GM18519 (cell line): ENCODE measurements at regions not wholly inside any gene's neighbourhood (a gene's known extent, or its start where the extent isn't known, plus 50 kb on each side); places are given as distances from the start of the nearest gene placed in this dataset.
"Not testable (repeated sequence)": the region's sequence is repeated elsewhere in the genome, so short reads cannot be mapped to it uniquely, and the experiment has no call there.

Experiments
- ATAC-seq: cut with Tn5 transposase; IDR thresholded peaks from one replicate; pipeline ENCODE4 v1.9.1; 2021; ENCODE audit warnings: mild to moderate bottlenecking, moderate library complexity; ENCODE audit not compliant: unreplicated experiment, low FRiP score

- no peak for ATAC-seq
Measured at GRCh38 chr9:29965834-29966233, 2392.6 kb upstream of the C9orf72 start.

GRCh38 chr9:29966247-29966646 is 2393.0 kb upstream of the C9orf72 start:
- no peak for ATAC-seq

DNA sequence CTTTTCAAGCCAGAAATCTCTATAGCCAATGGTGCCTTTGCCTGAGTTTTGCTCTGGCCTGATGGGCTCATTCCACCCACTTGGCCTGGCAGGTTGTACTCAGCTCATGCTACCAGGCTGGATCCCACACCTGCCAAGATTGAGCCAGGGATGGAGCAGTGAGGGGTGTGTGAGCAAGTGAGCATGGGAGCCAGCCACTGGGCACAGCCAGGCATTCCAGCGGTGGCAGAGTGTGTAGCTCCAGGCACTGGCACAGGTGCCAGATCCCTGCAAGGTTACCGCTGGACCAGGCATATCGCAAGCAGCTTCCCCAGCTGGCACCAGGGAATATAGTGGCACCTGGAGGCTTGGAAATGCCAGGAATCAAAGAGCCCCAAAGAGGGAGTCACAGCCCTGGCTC is 2395.6 kb upstream of the C9orf72 start:
- no peak for ATAC-seq

DNA sequence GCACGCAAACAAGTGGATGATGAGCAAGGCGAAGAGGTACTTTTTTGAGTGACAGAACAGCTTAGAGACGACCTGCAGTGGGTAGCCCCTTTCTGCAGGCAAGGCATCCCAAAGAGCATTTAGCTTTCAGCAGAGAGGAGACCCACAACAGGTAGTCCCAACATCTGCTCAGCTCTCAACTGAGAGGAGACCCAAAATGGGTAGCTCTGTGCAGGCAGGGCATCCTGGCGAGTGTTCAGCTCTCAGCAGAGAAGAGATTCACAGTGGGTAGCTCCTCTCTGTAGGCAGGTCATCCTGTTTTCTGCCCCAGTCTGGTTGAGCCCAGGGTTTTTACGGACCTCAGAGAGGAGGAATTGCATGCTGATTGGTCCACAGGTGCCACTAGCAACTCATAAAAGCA is 2396.1 kb upstream of the C9orf72 start:
- no peak for ATAC-seq

GRCh38 chr9:29969856-29970647 is 2396.8 kb upstream of the C9orf72 start:
- ATAC-seq = no peak

- ATAC-seq = no peak
Measured at GRCh38 chr9:29974197-29974596, 2400.9 kb upstream of the C9orf72 start.

GRCh38 chr9:29976981-29977380 is 2403.7 kb upstream of the C9orf72 start:
- ATAC-seq = no peak

DNA sequence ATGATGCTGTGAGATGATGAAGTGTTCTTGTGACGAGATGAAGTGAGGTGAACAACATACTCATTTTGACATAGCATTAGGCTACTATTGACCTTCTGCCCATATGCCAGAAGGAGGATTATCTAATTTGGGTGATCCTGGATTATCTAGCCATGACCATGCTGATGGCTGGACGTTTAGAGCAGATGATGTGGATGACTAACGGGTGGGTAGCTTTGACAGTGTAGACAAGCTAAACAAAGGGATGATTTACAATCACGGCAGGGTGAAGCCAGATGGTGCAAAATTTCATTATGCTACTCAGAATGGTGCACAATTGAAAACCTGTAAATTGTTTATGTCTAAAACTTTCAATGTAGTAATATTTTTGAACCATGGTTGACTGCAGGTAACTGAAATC is 2403.4 kb upstream of the ACO1 start:
- no peak for ATAC-seq

GRCh38 chr9:29999645-30000044 is 2384.8 kb upstream of the ACO1 start:
- ATAC-seq = no peak

DNA sequence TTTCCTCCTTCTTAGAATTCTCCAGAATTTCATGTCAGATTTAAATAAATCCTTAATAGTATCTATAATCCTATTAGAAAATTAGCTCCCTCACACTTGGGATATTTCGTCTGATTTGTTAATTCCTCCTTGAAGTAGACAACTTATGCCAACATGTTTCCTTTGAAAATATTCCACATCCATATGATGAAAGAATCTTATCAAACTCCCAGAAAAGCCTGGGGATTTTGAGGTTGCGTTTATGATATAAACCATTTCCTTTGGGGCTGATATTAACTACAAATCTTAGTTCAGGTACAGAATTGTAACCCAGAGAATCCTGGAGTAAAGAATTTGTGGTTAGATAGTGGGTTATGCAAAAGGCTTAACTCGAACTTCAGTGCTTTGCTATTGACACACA is 2373.8 kb upstream of the ACO1 start:
- ATAC-seq = no peak

DNA sequence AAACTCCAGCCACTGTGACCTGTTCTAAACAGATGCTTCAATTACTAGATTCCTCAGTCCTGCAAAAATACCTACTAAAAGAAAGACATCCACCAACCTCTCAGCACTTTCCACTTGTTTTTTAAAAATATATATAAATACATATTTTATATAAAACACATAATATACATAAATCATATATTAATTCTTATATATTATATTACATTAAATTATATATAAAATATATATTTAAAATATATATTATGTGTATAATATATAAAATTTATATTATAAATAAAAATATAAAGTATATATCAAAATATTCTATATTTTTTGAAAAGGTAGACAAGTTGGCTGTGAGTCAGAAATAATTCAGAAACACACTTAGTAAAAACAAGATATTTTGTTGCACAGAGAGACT is 2371.8 kb upstream of the ACO1 start:
- ATAC-seq = no peak

DNA sequence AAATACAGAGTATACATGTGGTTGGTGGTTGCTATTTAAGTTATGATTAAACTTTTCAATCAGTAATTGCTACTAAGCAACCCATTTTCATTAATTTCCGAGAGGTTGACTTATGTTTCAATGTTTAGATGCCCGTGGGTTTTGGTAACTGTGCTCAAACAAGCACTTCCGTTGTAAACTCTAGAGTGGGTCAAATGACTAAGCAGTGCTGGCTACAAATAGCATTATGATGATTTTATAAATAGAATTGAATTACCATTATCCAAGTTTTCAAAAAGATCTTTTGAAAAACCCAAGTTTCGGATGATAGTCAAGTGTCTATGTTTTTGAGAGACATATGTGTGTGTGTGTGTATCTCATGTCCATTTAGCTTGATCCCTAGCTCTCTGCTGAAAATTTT is 2369.4 kb upstream of the ACO1 start:
- no peak for ATAC-seq

- ATAC-seq = no peak
Measured at GRCh38 chr9:30020161-30020560, 2364.3 kb upstream of the ACO1 start.

- ATAC-seq = no peak
Measured at GRCh38 chr9:30035761-30036160, 2348.7 kb upstream of the ACO1 start.

DNA sequence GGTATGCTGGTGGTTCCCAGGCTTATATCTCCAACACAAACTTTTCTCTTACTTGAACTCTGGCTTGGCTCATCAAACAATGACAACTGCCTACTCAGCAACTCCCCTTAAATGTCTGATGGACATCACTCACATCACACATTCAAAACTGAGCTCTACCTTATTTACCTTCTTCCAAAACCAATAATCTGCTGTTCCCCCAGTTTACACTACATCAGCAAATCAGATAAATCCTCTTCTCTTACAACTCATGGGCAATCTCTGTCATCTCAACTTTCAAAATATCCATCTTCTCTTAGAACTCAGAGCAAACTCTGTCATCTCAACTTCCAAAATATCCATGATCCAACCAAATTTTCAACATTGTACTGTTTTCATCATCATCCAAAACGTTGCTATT is 2347.9 kb upstream of the ACO1 start:
- no peak for ATAC-seq

GRCh38 chr9:30039712-30040111 is 2344.7 kb upstream of the ACO1 start:
- ATAC-seq = no peak

- ATAC-seq = no peak
Measured at GRCh38 chr9:30048396-30048795, 2336.0 kb upstream of the ACO1 start.

DNA sequence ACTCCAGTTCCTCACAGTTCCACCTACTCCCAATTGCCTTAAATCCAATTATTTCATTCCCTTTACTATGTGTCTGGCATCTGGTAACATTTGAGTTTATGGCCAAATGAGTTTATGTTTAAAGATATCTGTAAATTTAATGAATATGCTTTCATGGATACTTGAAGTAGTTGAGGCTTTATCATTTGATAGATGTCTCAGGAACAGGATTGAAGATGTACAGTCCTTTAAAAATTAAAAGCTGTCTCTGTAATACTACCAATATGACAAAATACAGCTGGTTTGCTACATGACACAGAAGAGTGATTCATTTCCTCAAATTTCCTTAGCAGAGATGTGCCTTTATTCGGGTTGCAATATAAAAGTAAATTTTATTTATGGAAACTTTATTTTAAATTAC is 2326.0 kb upstream of the ACO1 start:
- ATAC-seq = no peak

DNA sequence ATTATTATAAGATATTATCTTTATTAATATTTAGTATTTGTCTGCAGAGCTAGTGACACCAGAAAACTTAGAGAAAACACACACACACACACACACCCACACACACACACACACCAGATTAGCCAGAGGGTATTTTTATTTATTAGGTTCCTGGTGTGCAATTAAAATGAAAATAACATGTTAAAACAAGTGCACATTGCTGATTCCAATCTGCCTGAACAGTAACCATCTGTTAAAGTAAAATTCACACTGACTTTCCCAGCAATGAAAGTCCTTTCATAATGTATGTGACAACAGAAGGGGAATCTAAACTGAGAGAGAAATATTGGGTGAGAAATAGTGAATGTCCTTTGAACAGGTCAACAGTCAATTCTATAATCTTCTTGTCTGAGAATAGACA is 2323.5 kb upstream of the ACO1 start:
- no peak for ATAC-seq

DNA sequence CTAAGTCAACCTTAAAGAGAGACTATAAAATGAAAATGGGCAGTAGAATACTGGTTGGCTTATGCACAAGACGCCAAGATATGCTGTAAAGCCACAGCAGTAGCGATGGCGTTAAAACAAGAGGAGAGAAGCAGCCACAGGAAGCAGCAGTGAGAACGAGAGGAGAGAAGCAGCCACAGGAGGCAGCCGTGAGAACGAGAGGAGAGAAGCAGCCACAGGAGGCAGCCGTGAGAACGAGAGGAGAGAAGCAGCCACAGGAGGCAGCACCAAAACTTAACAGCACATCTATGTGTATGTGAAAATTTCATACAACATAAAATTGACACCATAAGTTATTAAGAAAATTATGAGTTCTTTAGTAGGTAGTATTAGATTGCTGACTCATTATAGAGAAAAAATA is 2318.6 kb upstream of the ACO1 start:
- ATAC-seq = no peak

DNA sequence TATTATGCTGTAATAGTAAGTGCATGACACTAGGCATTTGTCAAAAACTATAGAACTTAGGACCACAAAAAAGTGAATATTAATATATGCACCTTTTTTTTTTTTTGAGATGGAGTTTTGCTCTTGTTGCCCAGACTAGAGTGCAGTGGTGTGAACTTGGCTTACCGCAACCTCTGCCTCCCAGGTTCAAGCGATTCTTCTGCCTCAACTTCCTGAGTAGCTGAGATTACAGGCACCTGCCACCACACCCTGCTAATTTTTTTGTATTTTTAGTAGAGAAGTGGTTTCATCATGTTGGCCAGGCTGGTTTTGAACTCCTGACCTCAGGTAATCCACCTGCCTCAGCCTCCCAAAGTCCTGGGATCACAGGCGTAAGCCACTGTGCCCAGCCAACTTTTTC is 2315.2 kb upstream of the ACO1 start:
- ATAC-seq = not testable (repeated sequence)

- no peak for ATAC-seq
Measured at GRCh38 chr9:30075022-30075421, 2309.4 kb upstream of the ACO1 start.
